SK-N-MC (cell line): ENCODE measurements at regions not wholly inside any gene's neighbourhood (a gene's known extent, or its start where the extent isn't known, plus 50 kb on each side); places are given as distances from the start of the nearest gene placed in this dataset.

ENCODE experiments used
- EZH2 ChIP-seq: fragments of 200-600 bp; sonication (generic); IDR thresholded peaks from one replicate; pipeline ENCODE4 v1.6.1; 2017; ENCODE audit warnings: antibody characterized with exemption
- FOXP2 ChIP-seq: optimal IDR thresholded peaks from 2 replicates; pipeline ENCODE3; 2011; ENCODE audit warnings: mild to moderate bottlenecking, moderate library complexity; ENCODE audit not compliant: insufficient read depth; ENCODE audit errors: extremely low read length, control extremely low read depth
- POLR2AphosphoS5 ChIP-seq: IDR thresholded peaks from 2 replicates; pipeline ENCODE4 v1.6.1; 2012; ENCODE audit warnings: mild to moderate bottlenecking, low read depth, low read length, borderline replicate concordance

- TF ChIP-seq POLR2AphosphoS5 (no peak), EZH2 (no peak), FOXP2 (no peak)
Measured at GRCh38 chr2:16055848-16056580, 115.7 kb downstream of the MYCN start.
